HEK293T (cell line): ENCODE measurements at regions not wholly inside any gene's neighbourhood (a gene's known extent, or its start where the extent isn't known, plus 50 kb on each side); places are given as distances from the start of the nearest gene placed in this dataset.

ENCODE experiments used
- CTCF ChIA-PET: fragments of 350-600 bp; formaldehyde crosslinking; extraction: SDS; loops from one replicate; lab custom pipeline; 2021; ENCODE audit warnings: antibody characterized with exemption, inconsistent platforms; lab: Yijun Ruan, JAX
- POLR2A ChIA-PET: fragments of 350-600 bp; formaldehyde crosslinking; extraction: SDS; loops from one replicate; lab custom pipeline; 2020; ENCODE audit warnings: antibody characterized with exemption, inconsistent platforms; lab: Yijun Ruan, JAX
- DNase-seq: peaks from one replicate; pipeline ENCODE4 v3.0.0; 2012; ENCODE audit warnings: mixed read lengths; ENCODE audit errors: extremely low spot score
- ARNT ChIP-seq: fragments of 450-650 bp; IDR thresholded peaks from 2 replicates; pipeline ENCODE4 v1.6.1; 2017; ENCODE audit warnings: mild to moderate bottlenecking
- BHLHE40 ChIP-seq: fragments of 450-650 bp; IDR thresholded peaks from 2 replicates; pipeline ENCODE4 v1.6.1; 2016; ENCODE audit warnings: mild to moderate bottlenecking, moderate library complexity, borderline replicate concordance
- CTBP1 ChIP-seq: fragments of 450-650 bp; IDR thresholded peaks from 2 replicates; pipeline ENCODE4 v1.6.1; 2016; ENCODE audit warnings: borderline replicate concordance
- ELF4 ChIP-seq: fragments of 450-650 bp; IDR thresholded peaks from 2 replicates; pipeline ENCODE4 v1.6.1; 2017; ENCODE audit warnings: antibody characterized with exemption
- FOXA1 ChIP-seq: fragments of 450-650 bp; IDR thresholded peaks from 2 replicates; pipeline ENCODE4 v1.6.1; 2016; ENCODE audit warnings: mild to moderate bottlenecking
- FOXK2 ChIP-seq: fragments of 450-650 bp; IDR thresholded peaks from 2 replicates; pipeline ENCODE4 v1.6.1; 2016; ENCODE audit warnings: mild to moderate bottlenecking
- FOXM1 ChIP-seq: fragments of 450-650 bp; IDR thresholded peaks from 2 replicates; pipeline ENCODE4 v1.6.1; 2017; ENCODE audit warnings: mild to moderate bottlenecking, borderline replicate concordance
- HDGF ChIP-seq: fragments of 450-650 bp; IDR thresholded peaks from 2 replicates; pipeline ENCODE4 v1.6.1; 2017; ENCODE audit warnings: antibody characterized with exemption, borderline replicate concordance
- L3MBTL2 ChIP-seq: fragments of 450-650 bp; conservative IDR thresholded peaks from 2 replicates; pipeline ENCODE4 v1.6.1; 2016; ENCODE audit warnings: mild to moderate bottlenecking
- LEF1 ChIP-seq: fragments of 450-650 bp; IDR thresholded peaks from 2 replicates; pipeline ENCODE4 v1.6.1; 2017; ENCODE audit warnings: mild to moderate bottlenecking, borderline replicate concordance
- NFRKB ChIP-seq: fragments of 450-650 bp; IDR thresholded peaks from 2 replicates; pipeline ENCODE4 v1.6.1; 2016; ENCODE audit warnings: mild to moderate bottlenecking, moderate library complexity
- SP1 ChIP-seq: fragments of 450-650 bp; IDR thresholded peaks from 2 replicates; pipeline ENCODE4 v1.6.1; 2017
- SUZ12 ChIP-seq: fragments of 450-650 bp; IDR thresholded peaks from 2 replicates; pipeline ENCODE4 v1.6.1; 2016; ENCODE audit warnings: mild to moderate bottlenecking
- TARDBP ChIP-seq: fragments of 450-650 bp; IDR thresholded peaks from 2 replicates; pipeline ENCODE4 v1.6.1; 2016
- ZNF384 ChIP-seq: fragments of 450-650 bp; IDR thresholded peaks from 2 replicates; pipeline ENCODE4 v1.6.1; 2016
- TF ChIP-seq, protein P1 (sequence below): fragments of 450-650 bp; IDR thresholded peaks from 2 replicates; pipeline ENCODE4 v1.6.1; 2016

DNA sequence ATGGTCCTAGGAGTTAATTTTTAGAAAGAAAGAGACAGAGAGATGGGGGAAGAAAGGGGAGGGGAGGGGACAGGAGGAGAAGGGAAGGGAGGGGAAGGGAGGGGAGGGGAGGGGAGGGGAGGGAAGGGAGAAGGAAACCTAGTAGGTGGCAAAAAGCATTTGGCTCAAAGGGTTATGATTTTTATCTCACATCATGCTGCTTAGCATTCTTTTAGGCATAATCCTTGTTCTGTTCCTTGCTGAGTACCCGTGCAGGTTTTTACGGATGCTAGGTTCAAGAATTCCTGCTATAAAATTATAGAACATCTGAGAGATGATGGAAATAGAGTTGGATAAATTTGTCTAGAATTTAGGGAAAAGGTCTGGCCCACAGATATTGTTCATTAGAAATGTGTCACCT lies 132.4 kb upstream of the PRSS1 start:
- ChIA-PET CTCF (no interaction called here), POLR2A (no interaction called here)
- no peak for DNase-seq
- TF ChIP-seq BHLHE40 (no peak), LEF1 (no peak), ARNT (no peak), NFRKB (no peak), ZNF384 (no peak), FOXA1 (no peak), SUZ12 (no peak), ELF4 (no peak), L3MBTL2 (no peak), CTBP1 (no peak)
- TF ChIP-seq, protein P1, sequence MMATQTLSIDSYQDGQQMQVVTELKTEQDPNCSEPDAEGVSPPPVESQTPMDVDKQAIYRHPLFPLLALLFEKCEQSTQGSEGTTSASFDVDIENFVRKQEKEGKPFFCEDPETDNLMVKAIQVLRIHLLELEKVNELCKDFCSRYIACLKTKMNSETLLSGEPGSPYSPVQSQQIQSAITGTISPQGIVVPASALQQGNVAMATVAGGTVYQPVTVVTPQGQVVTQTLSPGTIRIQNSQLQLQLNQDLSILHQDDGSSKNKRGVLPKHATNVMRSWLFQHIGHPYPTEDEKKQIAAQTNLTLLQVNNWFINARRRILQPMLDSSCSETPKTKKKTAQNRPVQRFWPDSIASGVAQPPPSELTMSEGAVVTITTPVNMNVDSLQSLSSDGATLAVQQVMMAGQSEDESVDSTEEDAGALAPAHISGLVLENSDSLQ = no peak

DNA sequence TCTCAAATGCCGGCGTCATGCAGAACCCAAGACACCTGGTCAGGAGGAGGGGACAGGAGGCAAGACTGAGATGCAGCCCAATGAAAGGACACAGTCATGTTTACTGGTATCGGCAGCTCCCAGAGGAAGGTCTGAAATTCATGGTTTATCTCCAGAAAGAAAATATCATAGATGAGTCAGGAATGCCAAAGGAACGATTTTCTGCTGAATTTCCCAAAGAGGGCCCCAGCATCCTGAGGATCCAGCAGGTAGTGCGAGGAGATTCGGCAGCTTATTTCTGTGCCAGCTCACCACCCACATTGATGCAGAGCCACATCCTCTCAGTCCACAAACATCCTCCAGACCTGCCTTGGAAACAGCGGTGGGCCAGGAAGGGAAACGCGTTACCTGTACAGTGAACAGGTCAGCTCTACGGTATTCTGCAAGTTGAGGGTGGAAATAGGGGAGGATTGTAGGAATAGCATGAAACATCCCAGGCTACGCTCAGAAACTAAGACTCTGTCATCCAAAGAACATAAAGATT lies 133.1 kb upstream of the PRSS1 start:
- ChIA-PET POLR2A (no interaction called here), CTCF (interaction anchor here (1.8 kb wide), 1 partner anchor 12 kb away, joined by 6 read pairs; no protein-coding TSS in a partner anchor)
- no peak for TF ChIP-seq BHLHE40
- TF ChIP-seq FOXA1 = no peak
- no peak for TF ChIP-seq HDGF
- TF ChIP-seq ELF4 = no peak
- DNase-seq = no peak

DNA sequence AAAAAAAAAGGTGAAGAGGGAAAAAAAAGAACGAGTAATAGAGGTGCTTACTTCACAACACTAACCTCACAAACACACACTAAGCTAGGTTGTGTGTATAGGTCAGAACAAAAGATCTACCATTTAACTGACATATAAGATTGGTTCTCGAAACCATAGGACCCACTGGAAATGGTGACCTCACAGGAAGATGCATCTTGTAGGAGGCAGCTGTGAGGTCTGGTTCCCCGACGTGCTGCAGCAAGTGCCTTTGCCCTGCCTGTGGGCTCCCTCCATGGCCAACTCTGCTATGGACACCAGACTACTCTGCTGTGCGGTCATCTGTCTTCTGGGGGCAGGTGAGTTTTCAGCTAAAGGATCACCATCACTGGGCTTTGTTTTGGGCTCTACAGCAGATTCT lies 133.8 kb upstream of the PRSS1 start:
- POLR2A ChIA-PET = no interaction called here
- CTCF ChIA-PET = interaction anchor here (1.8 kb wide), 1 partner anchor 11 kb away, joined by 6 read pairs; no protein-coding TSS in a partner anchor
- no peak for DNase-seq
- no peak for TF ChIP-seq ARNT
- TF ChIP-seq HDGF = no peak
- no peak for TF ChIP-seq SUZ12

DNA sequence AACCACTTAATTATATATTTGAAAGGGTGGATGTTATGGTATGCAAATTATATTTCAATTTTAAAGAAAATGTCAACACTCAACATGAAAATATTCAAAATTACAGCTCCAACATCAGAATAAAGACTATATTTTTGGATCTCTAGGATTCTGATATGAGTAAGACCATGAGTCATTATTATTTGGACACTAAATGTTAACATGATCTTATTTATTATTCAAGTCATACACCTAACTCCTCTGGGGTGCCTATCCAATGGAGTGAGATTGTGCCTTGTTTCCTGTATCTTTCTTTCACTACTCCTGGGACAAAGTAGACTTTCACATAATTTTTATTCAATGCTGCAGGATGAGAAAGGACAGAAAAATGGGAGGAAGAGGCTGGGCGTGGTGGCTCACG lies 135.2 kb upstream of the PRSS1 start:
- DNase-seq = no peak
- CTCF ChIA-PET = no interaction called here

DNA sequence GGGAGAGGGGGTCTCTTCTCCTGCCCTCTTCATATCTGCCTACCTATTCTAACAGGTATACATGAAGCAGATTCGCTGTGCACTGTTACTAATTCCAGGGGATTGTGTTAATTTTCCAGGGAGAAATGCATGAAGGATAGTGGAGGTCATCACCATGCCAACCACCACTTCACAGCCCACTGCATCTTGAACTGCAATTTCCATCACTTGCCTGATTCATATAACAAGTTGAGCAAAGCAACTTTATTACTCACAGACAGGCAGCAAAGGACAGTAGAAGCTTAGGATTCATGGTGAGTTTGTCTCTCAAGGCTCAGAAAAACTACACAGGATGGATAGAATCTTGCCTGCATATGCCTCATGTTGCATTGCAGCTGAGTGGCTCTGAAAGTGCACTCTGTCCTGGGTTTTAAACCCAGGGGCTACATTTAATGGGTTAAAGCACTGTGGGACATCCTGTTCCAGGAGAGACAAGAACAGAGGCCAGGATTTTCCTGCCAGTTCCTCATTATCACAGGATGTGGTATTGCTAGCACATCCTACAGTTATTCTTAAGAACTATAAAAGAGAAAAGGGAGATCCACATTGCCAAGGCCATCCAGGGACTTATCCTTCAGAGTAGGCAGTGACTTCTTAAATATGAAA lies 136.9 kb upstream of the PRSS1 start:
- no peak for DNase-seq
- ChIA-PET POLR2A (no interaction called here), CTCF (interaction anchor here (1.3 kb wide), 1 partner anchor 171 kb away, joined by 4 read pairs; no protein-coding TSS in a partner anchor)
- no peak for TF ChIP-seq HDGF
- no peak for TF ChIP-seq FOXA1
- no peak for TF ChIP-seq FOXM1
- no peak for TF ChIP-seq ARNT
- TF ChIP-seq SP1 = no peak
- TF ChIP-seq BHLHE40 = no peak
- TF ChIP-seq L3MBTL2 = no peak
- no peak for TF ChIP-seq SUZ12

More for the DNA sequence above, 135.2 kb upstream of the PRSS1 start:
- no peak for TF ChIP-seq NFRKB
- TF ChIP-seq FOXA1 = no peak
- no peak for TF ChIP-seq CTBP1
- TF ChIP-seq LEF1 = no peak
- no peak for TF ChIP-seq HDGF
- no peak for TF ChIP-seq BHLHE40
- TF ChIP-seq SUZ12 = no peak
- TF ChIP-seq SP1 = no peak
- no peak for TF ChIP-seq ARNT
- TF ChIP-seq, protein P1 = no peak
- TF ChIP-seq FOXM1 = no peak
- no peak for TF ChIP-seq FOXK2
- no peak for TF ChIP-seq L3MBTL2
- no peak for TF ChIP-seq ZNF384
- no peak for TF ChIP-seq ELF4
- no peak for TF ChIP-seq TARDBP
- POLR2A ChIA-PET = no interaction called here

DNA sequence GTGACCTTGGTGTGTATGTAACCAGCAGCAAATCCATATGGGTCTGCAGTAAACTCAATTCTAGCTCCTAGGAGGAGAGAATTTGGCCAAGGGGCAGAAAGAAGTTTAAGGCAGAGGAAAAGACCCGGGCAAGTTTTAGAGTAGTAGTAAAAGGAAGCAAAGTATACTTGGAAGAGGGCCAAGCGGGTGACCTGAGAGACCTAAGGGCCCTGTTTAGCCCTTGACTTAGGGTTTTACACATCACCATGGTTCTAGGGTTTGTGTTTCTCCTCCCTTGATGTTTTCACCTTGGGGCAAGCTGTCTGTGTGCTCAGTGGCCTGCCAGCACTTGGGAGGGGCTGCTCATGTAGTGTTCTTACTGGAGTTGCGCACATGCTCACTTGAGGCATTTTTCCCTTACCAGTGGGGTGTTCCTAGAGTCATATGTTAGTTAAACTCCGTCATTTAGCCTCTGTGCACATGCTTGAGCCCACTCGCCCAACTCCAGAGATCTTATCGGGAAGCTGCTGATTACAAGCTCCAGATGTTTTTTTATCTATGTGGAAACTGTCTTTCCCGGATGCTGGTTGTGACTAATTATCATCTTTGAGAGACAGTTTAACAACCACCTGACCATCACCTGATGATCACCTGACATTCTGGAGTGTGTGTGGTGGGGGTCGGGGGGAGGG lies 137.6 kb upstream of the PRSS1 start:
- CTCF ChIA-PET = interaction anchor here (1.3 kb wide), 1 partner anchor 172 kb away, joined by 4 read pairs; no protein-coding TSS in a partner anchor
- POLR2A ChIA-PET = no interaction called here
- TF ChIP-seq FOXK2 (no peak), FOXM1 (no peak)
- no peak for DNase-seq

DNA sequence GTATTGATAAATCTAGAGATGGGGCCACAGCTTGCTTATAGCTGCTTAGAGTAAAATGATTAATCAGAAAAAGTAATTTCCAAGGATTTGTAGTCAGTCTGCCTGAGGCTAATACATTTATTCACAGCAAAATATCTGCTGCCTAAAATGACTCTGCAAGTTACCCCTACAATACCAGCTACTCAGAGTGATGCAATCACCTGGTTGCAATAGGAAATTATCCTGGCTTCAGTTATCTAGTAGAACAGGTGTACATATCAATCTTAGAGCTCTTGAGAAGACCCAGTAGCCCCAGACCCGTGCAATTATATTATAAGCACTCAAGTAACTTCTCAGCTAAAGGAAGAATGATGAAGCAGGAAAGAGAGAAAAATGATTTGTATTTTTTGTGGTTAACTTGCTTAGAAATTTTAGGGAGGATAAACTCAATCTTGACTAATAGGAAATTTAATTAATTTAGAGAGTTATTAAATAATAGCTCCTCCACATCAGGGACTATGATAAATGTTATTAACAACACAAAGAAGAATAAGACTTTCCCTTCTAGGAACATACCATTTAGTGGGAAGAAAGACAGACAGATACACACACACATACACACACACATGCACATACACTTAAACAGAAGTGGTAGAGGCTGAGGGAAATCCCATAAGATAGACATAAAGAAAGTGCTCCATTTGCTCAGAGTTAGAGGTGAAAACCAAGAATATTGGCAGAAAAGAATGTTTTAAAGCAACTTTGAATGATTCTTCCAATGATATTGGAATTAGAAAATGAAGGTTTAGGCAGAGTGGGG lies 140.4 kb upstream of the PRSS1 start:
- TF ChIP-seq FOXK2 = no peak
- TF ChIP-seq HDGF = no peak
- TF ChIP-seq ZNF384 = no peak
- no peak for TF ChIP-seq FOXA1
- TF ChIP-seq NFRKB = no peak
- TF ChIP-seq LEF1 = no peak
- no peak for TF ChIP-seq CTBP1
- TF ChIP-seq BHLHE40 = no peak
- TF ChIP-seq ELF4 = no peak
- no peak for TF ChIP-seq L3MBTL2
- no peak for TF ChIP-seq SUZ12
- TF ChIP-seq SP1 = no peak
- TF ChIP-seq, protein P1 = no peak
- TF ChIP-seq FOXM1 = no peak
- POLR2A ChIA-PET = no interaction called here
- DNase-seq = no peak
- CTCF ChIA-PET = interaction anchor here (0.9 to 1.9 kb wide), 3 partner anchors 21 to 202 kb away, joined by 3 to 4 read pairs (median 3); no protein-coding TSS in a partner anchor
